Upper lobe of left lung (tissue), 6 donors: ENCODE measurements at regions not wholly inside any gene's neighbourhood (a gene's known extent, or its start where the extent isn't known, plus 50 kb on each side); places are given as distances from the start of the nearest gene placed in this dataset.

Experiments
- ATAC-seq, 2 donors: fragments of 200-7000 bp; cut with Tn5 transposase; one replicate each; pipeline ENCODE4 v1.9.1; 2022; ENCODE audit warnings: mild to moderate bottlenecking in 2 of 2, moderate library complexity in 2 of 2; ENCODE audit not compliant: low FRiP score in 2 of 2
- DNase-seq, 2 donors: peaks; one replicate each; pipeline ENCODE4 v3.0.0-alpha.2; 2019 to 2020
- H3K27ac ChIP-seq, 4 donors: fragments of 200-600 bp; sonication (generic); one replicate each; pipeline ENCODE4 v1.5.1; 2016 to 2019
- H3K27me3 ChIP-seq, 4 donors: fragments of 200-600 bp; sonication (generic); one replicate each; pipeline ENCODE4 v1.5.1; 2017 to 2019
- H3K36me3 ChIP-seq, 4 donors: fragments of 200-600 bp; sonication (generic); one replicate each; pipeline ENCODE4 v1.5.1; 2016 to 2019
- H3K4me1 ChIP-seq, 4 donors: fragments of 200-600 bp; sonication (generic); one replicate each; pipeline ENCODE4 v1.5.1; 2018 to 2019
- H3K4me3 ChIP-seq, 4 donors: fragments of 200-600 bp; sonication (generic); one replicate each; pipeline ENCODE4 v1.5.1; 2017 to 2019; ENCODE audit warnings: mild to moderate bottlenecking in 2 of 4, moderate library complexity in 1 of 4
- H3K9me3 ChIP-seq, 4 donors: fragments of 200-600 bp; sonication (generic); one replicate each; pipeline ENCODE4 v1.5.1; 2018 to 2019
- EP300 ChIP-seq, 4 donors: sonication (generic); formaldehyde crosslinking; IDR thresholded peaks; one replicate each; pipeline ENCODE4 v1.5.1; 2017; ENCODE audit warnings: antibody characterized with exemption in 4 of 4, control low read depth in 2 of 4
- POLR2A ChIP-seq, 4 donors: fragments of 450-650 bp; IDR thresholded peaks; one replicate each; pipeline ENCODE4 v1.5.1; 2016 to 2017; ENCODE audit warnings: antibody characterized with exemption in 4 of 4, mild to moderate bottlenecking in 2 of 4
- POLR2AphosphoS5 ChIP-seq, 2 donors: sonication (generic); formaldehyde crosslinking; IDR thresholded peaks; one replicate each; pipeline ENCODE4 v1.5.1; 2017; ENCODE audit warnings: antibody characterized with exemption in 2 of 2
- WGBS, 2 donors: methylation state at CpG; one replicate each; pipeline ENCODE4 v1.1.5; 2017 to 2018; 5-methylcytosine and 5-hydroxymethylcytosine counted together
- TF ChIP-seq, protein P1 (sequence below), 6 experiments: fragments of 450-650 bp in 4 of 6; fragments of 200-600 bp in 2 of 6; sonication (generic) in 2 of 6; IDR thresholded peaks; one replicate each; pipeline ENCODE4 v1.5.1; 2016 to 2019; ENCODE audit warnings: antibody characterized with exemption in 6 of 6
- donor health status: DM: no; HTN: no; CAD: no; lungs with moderate emphysema.
- donor health status: DM: no; HTN: yes; CAD: no; lungs with severe emphysema.

DNA sequence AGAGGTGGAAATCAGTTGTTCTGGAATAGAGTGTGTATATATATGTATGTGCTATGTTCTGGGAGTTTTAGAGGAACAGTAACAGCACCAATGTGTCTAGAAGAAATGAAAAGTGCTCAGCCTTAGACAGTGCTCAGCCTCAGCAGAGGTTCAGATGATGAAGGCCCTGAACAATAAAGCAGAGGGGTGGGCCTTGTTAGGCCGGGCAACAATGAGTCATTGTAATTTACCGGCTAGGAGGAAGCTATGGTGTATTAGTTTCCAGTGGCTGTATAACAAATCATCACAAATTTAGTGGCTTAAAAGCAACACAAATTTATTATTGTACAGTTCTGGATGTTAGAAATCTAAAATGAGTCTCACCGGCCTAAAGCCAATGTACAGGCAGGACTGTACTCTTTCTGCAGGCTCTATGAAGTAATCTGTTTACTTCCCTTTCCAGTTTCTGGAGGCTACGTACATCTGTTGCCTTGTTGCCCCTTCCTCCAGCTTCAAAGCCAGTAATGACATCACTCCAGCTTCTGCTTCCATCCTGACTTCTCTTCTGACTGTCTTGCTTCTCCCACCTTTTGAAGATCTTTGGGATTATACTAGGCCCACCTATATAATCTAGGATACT lies 84.6 kb downstream of the CH25H start:
- DNase-seq (no peak), ATAC-seq (peak; percentile 38 to 85)
- peak overlapping the region in 3 of 4 donors; percentile 0 to 31 (median 27) for H3K27ac ChIP-seq
- peak in 1 of 4 donors; percentile 37 for TF ChIP-seq EP300 (IDR thresholded peaks at IDR 0.05)
- TF ChIP-seq POLR2A (IDR thresholded peaks at IDR 0.05) = no peak
- no peak overlapping the region for H3K4me3 ChIP-seq
- H3K36me3 ChIP-seq = no peaks in the 10 kb centered on the region
- no peaks in the 10 kb centered on the region for H3K9me3 ChIP-seq
- H3K4me1 ChIP-seq = peaks cover 0 to 11% (median 5%) of the 10 kb centered on the region in 4 donors
- H3K27me3 ChIP-seq = no peaks in the 10 kb centered on the region
- 43 to 47% methylated on average over 4 of the region's 4 CpGs for WGBS, 2 donors

DNA sequence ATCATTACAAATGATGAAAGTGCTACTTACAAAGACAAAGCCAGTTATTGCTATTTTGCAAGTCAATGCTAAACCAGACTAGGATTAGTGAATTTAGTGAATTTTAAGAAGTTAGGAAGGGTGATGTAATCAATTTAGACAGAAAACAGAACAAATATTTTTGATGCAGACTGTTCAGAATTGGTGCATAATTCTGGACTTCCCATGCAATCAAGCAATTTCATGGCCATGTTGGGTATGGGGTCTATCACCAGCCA lies 85.4 kb downstream of the CH25H start:
- TF ChIP-seq POLR2AphosphoS5 (IDR thresholded peaks at IDR 0.05) = no peak
- TF ChIP-seq POLR2A (IDR thresholded peaks at IDR 0.05) = no peak
- no peak for TF ChIP-seq EP300 (IDR thresholded peaks at IDR 0.05)
- TF ChIP-seq, protein P1, sequence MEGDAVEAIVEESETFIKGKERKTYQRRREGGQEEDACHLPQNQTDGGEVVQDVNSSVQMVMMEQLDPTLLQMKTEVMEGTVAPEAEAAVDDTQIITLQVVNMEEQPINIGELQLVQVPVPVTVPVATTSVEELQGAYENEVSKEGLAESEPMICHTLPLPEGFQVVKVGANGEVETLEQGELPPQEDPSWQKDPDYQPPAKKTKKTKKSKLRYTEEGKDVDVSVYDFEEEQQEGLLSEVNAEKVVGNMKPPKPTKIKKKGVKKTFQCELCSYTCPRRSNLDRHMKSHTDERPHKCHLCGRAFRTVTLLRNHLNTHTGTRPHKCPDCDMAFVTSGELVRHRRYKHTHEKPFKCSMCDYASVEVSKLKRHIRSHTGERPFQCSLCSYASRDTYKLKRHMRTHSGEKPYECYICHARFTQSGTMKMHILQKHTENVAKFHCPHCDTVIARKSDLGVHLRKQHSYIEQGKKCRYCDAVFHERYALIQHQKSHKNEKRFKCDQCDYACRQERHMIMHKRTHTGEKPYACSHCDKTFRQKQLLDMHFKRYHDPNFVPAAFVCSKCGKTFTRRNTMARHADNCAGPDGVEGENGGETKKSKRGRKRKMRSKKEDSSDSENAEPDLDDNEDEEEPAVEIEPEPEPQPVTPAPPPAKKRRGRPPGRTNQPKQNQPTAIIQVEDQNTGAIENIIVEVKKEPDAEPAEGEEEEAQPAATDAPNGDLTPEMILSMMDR (IDR thresholded peaks at IDR 0.05) = no peak
- ATAC-seq (no peak), DNase-seq (no peak)
- no peaks in the 10 kb centered on the region for H3K27me3 ChIP-seq
- H3K36me3 ChIP-seq = no peaks in the 10 kb centered on the region
- no peak overlapping the region for H3K27ac ChIP-seq
- H3K9me3 ChIP-seq = no peaks in the 10 kb centered on the region
- peaks cover 0 to 11% (median 5%) of the 10 kb centered on the region in 4 donors for H3K4me1 ChIP-seq
- no peak overlapping the region for H3K4me3 ChIP-seq

DNA sequence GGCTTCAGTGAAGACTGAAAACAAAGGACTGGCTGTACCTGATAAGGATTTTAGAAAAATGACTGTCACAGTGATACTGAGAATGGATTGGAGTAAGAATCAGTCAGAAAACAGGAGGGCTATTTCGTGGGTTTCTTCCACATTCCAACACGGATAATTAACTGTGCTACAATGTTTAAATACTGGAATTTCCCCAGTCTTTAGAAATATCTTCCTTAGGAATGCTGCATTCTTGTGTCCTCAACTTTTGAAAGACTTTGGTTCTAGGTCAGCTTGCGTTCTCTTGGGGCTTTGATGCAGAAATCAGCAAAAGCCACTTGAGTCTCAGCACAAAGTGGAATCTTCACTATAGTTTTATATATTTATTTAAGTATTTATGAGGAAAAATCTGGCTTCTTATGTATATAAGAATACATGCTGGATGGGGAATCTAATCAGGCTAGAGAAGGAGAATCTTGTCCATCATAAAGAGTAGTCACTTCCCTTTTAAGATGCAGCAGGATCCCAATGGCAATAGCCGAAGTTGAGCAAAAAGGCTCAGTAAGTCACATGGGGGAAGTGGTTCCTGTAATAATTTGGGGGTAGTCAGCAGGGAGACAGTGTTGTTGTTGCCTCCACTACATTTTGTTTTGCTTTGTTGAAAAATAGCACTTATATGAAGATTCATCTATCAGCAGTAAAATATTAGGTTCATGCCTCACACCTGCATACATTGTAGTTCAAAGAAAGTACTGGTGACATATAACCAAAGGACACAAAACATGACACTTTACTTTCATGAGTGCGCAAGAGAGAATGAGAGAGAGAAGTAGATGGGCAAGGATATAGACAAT lies 86.0 kb downstream of the CH25H start:
- H3K27ac ChIP-seq = no peak overlapping the region
- 80 to 83% methylated on average over 5 of the region's 5 CpGs for WGBS, 2 donors

DNA sequence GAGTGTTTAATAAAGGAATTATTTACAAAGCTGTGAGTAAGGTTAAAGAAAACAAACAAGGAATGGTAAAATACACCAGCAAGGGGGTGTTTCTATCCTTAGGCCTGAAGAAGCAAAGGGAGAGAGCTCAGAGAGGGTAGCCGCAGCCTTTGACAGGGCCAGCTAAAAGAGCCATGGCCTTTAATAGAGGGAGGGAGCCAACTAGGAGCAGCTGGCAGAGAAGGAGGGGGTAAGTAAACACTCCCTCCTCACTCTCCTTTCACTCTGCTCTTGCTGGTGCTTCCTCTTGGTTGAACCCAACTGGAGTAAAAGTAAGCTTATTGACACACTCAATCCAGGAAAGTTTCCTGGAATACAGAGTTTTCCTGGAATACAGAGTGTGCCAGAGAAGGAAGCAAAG lies 87.5 kb downstream of the CH25H start:
- 100% methylated on average over 1 of the region's 1 CpG for WGBS, 2 donors
- H3K27ac ChIP-seq = no peak overlapping the region
- DNase-seq = no peak
- TF ChIP-seq POLR2A (IDR thresholded peaks at IDR 0.05) = no peak
- TF ChIP-seq POLR2AphosphoS5 (IDR thresholded peaks at IDR 0.05) = no peak
- no peak for TF ChIP-seq EP300 (IDR thresholded peaks at IDR 0.05)
- TF ChIP-seq, protein P1 (IDR thresholded peaks at IDR 0.05) = no peak
- no peak for ATAC-seq
- no peaks in the 10 kb centered on the region for H3K27me3 ChIP-seq
- H3K4me3 ChIP-seq = no peak overlapping the region
- H3K4me1 ChIP-seq = peaks cover 0 to 11% (median 5%) of the 10 kb centered on the region in 4 donors
- H3K9me3 ChIP-seq = no peaks in the 10 kb centered on the region
- no peaks in the 10 kb centered on the region for H3K36me3 ChIP-seq

More for the DNA sequence above, 86.0 kb downstream of the CH25H start:
- Histone ChIP-seq H3K27me3 (no peaks in the 10 kb centered on the region), H3K4me1 (peaks cover 0 to 11% (median 5%) of the 10 kb centered on the region in 4 donors), H3K36me3 (no peaks in the 10 kb centered on the region), H3K9me3 (no peaks in the 10 kb centered on the region), H3K4me3 (no peak overlapping the region)
- peak in 1 of 2 donors; percentile 44 for ATAC-seq
- no peak for TF ChIP-seq POLR2A (IDR thresholded peaks at IDR 0.05)
- no peak for TF ChIP-seq EP300 (IDR thresholded peaks at IDR 0.05)
- TF ChIP-seq, protein P1 (IDR thresholded peaks at IDR 0.05) = no peak
- TF ChIP-seq POLR2AphosphoS5 (IDR thresholded peaks at IDR 0.05) = peak in 1 of 2 donors; percentile 29
- DNase-seq = no peak

DNA sequence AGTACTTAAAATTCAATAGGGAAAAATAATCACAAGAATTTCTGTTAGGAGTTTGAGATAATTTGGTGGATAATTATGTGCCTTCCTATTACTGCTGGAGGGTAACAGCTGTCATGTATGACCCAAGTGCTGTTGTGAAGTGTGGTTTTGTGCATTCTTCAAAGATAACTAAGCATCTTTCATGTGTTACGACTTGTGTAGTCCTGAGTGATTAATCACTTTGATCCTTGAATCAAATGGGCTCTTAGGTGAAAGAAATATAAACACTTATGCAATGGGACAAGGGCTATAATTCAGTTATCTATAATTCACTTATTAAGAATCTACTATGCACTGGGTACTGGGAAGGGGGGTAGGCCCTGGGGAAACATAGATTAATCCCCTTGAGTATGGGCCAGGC lies 89.0 kb downstream of the CH25H start:
- Histone ChIP-seq H3K27ac (no peak overlapping the region), H3K9me3 (no peaks in the 10 kb centered on the region), H3K27me3 (no peaks in the 10 kb centered on the region), H3K4me1 (peaks cover 0 to 11% (median 5%) of the 10 kb centered on the region in 4 donors), H3K36me3 (no peaks in the 10 kb centered on the region), H3K4me3 (no peak overlapping the region)
- ATAC-seq (no peak), DNase-seq (no peak)
- 4 to 57% methylated on average over 1 of the region's 1 CpG for WGBS, 2 donors
- TF ChIP-seq POLR2A (IDR thresholded peaks at IDR 0.05) (no peak), POLR2AphosphoS5 (IDR thresholded peaks at IDR 0.05) (no peak), EP300 (IDR thresholded peaks at IDR 0.05) (no peak)
- TF ChIP-seq, protein P1 (IDR thresholded peaks at IDR 0.05) = no peak
